HG02642 (cell line): ENCODE measurements at regions not wholly inside any gene's neighbourhood (a gene's known extent, or its start where the extent isn't known, plus 50 kb on each side); places are given as distances from the start of the nearest gene placed in this dataset.

Experiments
- ATAC-seq: cut with Tn5 transposase; IDR thresholded peaks from one replicate; pipeline ENCODE4 v1.9.1; 2021; ENCODE audit warnings: mild to moderate bottlenecking; ENCODE audit not compliant: unreplicated experiment, poor library complexity

DNA sequence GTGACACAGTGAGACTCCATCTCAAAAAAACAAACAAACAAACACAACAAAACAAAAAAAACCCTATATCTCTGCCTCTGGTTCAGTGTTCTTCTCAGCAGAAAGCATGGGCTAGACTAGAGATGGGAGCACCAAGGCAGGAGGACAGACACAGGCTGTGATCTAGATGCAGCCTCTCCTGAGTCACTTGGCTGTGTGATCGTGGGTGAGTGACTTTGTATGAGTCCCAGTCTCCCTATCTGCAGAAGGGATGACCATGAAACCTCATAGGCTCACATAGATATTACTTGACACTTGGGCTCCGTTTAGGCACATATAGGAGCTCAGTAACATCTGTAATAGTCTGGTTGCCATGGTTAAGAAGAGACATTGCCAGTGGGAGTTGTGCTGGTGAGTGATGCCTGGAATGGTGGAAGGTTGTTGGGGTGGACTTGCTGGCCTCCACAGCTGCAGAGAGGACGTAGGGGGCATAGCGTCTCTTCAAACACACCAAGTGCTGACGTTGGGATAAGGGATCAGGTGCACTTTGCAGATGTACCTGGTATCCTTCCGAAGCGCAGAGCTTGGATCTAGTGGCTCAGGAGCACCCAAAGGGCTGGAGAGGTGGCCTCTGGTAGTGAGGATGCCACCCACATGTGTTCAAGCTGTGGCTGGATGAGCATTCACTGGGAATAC, 318.9 kb upstream of the HS6ST1 start:
- ATAC-seq = no peak

DNA sequence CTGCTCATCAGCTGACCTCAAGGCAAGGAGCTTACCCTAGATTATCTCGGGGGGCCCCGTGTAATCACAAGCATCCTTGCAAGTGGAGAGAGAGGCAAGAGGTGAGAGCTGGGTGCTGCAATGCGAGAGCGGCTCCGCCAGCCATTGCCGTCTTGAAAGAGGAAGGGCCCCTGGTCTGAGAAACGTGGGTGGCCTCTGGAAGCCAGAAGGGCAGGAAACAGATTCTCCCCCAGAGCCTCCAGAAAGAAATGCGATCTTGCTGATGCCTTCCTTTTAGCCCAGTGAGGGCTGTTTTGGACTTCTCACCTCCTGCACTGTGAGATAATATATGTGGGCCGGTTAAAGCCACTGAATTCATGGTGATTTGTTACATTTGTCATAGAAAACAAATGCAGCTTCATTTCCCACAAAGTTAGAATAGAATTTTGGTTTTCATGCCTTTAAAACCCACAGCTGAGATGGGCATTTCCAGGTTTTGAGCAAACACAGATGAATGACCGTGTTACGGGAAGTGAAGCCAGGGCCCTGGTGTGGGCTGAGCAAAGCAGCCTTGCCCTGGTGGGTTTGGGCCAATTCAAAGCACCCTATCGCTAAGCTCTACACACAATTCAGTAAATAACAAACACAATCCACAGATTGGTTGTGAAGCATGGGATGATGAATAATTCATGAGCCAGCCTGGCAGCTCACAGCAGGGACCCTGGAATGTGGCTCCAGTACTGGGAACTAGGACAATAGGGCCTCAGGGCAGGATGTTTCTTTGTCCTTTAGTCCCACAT, 319.9 kb upstream of the HS6ST1 start:
- no peak for ATAC-seq

DNA sequence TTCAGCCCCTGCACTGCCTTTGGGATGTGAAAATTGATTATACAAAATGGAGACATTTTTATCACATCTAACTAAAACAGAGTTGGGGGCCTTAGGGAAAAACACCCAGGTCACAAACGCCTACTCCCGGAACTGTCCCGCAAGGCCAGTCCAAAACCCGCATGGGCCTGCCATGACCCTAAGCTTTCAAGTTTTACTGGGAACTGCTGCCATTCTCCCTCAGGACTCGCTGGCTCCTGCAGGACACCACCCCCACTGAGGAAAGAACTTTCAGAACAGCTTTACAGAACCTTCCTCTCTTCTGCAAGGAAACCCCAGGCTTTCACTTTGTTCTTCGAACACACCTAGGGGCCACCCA, 320.4 kb upstream of the HS6ST1 start:
- no peak for ATAC-seq

DNA sequence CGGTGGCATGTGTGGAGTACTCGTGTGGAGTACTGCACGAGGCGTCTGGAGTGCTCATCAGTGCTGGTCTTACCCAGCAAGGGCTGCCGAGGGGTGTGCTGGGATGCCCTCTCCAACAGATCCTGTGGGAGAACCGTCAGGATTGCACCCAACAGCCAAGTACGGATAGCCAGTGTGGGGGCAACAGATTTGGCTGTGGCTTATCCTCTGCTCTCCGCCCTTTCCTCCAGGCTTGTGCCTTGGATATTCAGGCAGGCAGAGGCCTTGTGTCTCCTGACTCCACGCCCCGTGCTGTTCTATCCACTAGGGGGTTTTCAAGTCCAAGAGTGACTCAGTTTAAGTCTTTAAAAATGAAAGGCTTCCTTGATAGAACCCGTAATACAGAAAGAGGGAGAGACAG, 321.0 kb upstream of the HS6ST1 start:
- no peak for ATAC-seq

DNA sequence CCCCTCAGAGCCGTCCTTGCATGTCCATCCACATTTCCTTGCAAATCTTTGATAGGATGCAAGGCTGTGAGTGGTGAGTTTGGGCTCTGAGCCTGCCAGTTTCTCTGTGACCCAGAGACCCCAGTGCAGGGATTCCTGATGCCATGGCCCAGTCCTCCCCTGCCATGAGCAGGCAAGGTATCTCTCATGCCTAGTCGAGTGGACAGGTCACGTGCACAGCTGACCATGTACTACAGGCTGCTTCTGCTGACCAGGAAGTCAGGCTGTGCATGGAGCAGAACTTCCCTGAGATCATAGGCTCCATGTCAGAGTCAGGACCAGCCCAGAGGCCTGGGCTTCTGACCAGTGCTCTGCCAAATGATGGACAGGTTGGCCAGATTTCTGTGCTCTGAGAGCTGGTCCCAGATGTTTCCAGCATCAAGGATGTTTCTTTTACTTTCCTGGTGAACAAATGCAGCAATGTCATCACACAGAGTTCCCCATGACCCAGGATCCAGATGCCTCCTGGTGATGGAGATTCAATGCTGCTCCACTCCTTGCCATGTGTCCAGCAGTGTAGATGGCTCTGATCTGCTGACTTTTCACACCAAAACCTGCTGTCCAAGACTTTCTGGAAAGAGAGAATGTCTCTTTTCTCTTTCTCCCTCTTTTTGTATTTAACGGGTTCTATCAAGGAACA, 321.6 kb upstream of the HS6ST1 start:
- ATAC-seq = no peak

DNA sequence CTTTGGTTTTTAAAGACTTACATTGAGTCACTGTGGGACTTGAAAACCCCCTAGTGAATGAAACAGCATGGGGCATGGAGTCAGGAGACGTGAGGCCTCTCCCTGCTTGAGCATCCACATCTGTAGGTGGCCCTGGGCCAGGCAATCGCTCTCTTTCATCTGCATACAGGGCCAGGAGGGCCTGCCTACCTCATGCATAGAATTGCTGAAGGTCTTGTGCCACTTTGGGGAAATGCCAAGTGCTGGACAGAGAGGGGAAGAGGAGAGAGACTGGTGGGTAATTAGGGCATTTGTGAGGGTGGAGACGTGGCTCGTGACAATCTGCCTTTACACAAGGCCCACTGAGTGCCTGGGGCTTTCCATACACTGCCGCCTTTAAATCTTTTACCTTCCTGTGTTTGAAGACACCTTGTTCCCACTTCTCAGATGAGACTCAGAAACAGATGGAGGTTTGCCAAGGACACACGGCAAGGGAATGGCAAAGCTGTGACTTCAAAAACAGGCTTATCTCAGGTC, 322.2 kb upstream of the HS6ST1 start:
- ATAC-seq = no peak

DNA sequence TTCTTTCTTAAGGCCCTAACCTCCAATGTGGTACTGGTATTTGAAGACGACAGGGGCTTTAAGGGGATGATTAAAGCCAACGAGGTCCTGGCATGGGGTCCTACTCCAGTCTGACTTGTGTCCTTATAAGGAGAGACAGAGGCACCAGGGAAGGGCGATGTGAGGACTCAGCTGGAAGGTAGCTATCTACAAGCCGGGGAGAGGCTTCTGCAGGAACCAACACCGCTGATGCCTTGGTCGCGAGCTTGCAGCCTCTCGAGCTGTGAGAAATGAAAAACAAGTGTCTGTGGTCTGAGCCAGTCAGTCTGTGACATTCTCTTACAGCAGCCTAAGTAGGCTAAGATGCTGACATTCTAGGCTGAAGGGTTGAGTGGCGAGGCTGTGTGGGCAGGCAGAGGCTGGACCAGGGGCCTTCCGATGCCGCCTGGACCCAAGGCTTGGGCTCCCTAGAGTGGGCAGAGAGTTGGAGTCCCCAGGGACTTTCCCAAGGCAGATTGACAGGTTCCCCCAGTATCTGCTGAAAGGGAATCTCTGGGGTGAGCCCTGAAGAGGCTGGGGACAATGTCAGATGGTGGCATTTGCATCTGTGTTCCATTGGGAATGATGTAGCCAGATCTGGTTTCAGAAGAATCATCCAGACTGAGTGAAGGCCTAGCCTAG, 322.9 kb upstream of the HS6ST1 start:
- ATAC-seq = no peak

DNA sequence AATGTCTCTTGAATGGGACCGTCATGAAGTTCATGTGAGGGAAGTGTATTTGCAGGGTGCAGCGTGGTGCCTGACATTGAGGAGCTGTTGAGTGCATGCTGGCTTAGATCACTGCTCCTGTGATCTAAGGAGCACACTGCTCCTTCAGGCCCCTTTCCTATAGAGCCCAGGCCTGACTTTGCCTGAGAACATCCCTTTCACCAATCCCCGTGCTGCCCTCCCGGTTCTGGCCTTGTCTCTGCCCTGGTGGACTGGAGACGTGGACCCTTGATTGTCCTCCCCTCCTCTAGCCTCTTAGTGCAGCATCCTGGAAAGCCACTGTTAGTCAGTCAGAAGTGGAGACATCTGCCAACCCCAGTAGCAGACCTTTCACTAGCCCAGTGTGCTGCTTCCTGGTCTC, 323.6 kb upstream of the HS6ST1 start:
- ATAC-seq = no peak

DNA sequence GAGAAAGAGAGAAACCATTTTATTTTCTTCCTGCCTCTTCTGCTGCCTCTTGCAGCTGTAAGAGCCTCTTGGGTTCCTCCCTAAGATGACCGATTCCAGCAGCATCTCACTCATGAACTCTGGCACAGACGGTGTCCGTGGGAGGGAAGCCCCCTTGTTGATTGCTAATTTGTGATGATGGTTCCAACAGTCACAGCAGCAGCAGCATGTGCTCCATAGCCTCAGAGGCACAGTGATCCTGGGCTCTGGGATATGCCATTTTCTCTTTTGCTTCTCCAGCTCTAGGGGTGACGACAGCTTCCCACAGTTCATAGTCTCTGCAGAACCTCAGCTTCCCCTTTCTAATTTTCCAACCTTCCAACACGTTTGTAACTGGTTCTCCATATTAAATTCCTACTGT, 324.2 kb upstream of the HS6ST1 start:
- no peak for ATAC-seq

DNA sequence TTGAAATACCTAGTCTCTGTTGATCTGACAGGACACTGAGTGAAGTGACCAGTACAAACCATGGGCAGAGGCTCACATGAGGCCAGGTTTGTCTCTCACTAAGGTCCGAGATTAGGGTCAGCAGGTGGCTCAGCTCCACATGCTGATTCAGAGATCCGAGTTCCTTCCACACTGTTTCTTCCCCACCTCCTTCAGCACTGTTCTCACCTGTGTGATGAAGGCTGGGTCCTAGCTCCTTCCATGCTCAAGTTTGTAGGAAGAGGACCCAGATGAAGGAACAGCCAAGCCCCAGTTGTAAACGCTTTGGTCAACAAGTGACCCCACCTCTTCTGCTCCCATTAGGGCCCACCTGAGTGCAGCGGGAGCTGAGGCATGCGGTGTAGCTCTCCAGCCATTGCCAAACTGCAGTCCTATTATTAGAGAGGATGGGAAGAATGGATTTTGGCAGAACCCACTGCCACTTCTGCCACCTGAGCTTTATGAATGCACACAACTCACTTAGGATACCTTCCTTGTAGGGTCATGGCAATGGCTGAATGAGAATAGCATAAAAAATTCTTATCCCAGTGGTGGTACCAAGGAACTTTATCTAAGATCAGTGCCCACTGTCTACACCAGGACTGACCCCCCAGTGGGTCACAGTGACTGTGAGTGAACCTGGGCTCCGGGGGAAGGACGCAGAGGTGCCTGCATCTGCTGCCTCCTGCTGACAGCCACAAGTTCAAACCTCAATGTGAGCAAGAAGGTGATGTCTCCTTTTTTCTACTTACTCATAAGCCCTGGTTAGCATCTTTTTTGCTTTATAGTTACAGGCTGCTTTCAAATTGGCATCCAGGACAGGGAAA, 324.8 kb upstream of the HS6ST1 start:
- no peak for ATAC-seq

DNA sequence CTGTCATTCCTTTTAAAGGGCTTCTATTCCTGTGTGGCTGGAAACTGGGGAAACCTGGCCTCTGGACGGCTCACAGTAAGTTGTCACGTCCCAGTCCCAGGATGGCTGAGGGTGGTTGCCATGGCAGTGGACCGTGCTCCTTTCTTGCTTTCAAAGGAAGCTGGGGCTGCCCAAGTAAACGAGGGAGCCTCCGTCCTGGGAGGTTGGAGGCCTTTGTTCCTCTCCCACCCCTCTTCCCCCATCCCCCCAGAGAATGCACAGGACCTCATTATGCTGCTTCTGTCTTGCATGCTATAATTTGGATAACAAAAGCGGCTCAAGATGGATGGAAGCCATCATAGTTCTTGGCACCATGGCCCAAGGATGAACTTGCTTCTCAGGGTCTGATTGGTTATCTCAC, 325.5 kb upstream of the HS6ST1 start:
- no peak for ATAC-seq

DNA sequence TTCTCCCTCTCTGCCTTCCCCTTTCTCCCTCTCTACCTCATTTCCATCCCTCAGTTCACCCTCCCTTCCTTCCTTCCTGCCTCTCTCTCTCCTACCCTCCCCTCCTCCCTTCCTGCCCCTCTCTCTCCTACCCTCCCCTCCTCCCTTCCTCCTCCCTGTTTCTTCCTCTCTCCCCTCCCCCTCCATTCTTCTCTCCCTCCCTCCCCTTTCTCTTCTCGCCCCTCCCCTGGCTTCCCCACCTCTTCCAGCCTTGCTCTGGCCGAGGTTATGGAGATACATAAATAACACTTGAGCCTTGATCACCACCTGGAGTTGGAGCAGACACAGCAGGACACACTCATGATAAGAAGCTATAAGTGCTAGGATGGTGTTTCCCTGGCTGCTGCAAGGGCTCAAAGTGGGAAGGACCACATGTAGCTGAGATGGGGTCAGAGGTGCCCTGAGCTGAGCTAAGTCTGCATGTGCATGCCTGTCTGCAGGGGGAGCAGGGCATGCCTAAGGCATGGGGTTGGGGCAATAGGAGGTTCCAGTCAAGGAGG, 326.1 kb upstream of the HS6ST1 start:
- no peak for ATAC-seq

DNA sequence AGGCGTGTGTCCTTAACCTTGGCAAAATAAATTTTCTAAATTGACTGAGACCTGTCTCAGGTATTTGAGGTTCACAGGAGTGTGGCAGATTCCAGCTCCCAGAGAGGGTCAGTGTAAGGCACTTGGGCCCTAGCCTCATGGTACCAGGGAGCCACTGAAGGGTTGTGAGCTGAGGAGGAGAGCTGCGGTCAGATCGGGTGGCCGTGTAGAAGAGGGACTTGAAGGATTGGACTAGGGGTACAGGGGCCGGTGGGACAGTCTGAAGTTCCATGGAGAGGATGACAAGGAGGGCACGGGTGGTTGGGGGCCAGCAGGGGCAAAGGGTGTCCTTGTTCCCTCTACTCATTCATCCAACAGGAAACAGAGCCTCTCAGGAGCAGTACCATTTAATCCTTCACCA, 327.0 kb upstream of the HS6ST1 start:
- no peak for ATAC-seq

DNA sequence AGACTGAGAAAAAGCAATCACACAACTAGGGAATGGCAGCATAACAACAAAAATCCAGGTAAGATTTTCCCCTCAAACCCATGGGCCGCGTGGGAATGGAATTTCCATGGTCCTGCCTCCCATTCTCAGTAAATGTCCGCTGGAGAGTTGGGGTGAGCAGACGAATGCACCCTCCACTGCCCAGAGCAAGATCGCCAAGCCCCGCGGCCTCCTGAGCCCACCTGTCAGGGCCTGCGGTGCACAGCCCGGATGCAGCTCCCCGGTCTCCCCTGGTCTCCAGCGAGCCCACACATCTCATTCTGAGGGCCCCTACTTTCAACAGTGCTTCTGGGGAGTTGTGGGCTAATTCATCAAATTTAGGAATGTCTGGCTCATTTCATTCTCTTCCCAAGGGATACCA, 327.4 kb upstream of the HS6ST1 start:
- no peak for ATAC-seq

DNA sequence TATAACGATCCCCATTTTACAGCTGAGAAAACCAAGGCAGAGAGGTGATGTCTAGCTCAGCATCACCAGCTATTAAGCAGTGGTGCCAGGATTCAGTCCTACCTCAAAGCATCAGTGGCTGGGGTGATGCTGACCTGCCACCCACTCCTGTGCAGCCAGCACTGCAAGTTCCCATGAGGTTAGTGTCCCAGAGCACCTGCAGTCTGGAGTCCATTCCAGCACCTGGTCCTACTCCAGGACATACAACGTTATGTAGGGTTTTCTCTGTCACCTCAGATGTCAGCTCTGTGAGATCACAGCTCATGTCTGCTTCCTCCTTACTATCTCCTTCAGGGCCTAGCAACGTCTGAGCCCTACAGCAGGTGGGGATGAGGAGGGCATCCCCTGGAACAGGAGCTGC, 328.0 kb upstream of the HS6ST1 start:
- ATAC-seq = no peak

DNA sequence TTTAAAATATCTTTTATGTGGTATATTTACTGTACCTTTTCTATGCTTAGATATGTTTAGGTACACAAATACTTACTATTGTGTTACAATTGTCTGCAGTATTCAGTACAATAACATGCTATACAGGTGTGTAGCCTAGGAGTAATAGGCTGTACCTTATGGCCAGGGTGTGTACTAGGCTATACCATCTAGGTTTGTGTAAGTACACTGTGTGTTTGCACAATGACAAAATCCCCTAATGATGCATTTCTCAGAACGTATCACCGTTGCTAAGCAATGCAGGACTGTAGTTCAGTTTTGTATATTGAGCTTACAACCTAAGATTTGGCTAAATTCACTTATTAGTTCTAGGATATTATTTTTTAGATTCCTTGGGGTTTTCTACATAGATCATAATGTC, 332.3 kb upstream of the HS6ST1 start:
- no peak for ATAC-seq

DNA sequence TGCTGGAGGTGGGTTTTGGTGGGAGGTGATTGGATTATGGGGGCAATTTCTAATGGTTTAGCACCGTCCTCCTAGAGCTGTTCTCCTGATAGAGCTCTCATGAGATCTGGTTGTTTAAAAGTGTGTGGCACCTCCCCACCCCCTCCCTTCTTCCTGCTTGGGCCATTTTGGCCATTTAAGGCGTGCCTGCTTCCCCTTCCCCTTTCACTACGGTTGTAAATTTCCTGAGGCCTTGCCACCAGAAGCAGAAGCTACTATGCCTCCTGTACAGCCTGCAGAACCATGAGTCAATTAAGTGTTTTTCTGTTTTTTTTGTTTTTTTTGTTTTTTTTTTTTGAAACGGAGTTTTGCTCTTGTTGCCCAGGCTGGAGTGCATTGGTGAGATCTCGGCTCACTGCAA, 335.7 kb upstream of the HS6ST1 start:
- no peak for ATAC-seq

DNA sequence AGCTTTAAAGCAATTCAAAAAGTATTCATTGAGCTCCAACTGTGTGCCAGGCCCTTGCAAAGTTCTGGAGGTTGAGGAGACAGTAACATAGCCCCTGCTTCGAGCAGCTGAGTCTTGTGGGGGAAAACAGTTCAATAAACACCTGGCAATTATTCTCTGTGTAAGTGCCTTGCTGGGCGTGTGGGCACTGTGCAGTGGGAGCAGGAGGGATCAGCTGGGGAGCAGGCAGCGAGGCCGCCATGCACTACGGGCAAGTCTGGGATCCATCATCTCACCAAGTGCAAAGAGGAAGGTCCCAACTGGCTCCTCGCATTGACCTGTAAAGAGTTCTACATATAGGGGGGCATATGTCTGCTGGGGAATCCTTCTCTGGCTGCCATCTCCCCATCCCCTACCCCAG, 342.2 kb upstream of the HS6ST1 start:
- no peak for ATAC-seq

DNA sequence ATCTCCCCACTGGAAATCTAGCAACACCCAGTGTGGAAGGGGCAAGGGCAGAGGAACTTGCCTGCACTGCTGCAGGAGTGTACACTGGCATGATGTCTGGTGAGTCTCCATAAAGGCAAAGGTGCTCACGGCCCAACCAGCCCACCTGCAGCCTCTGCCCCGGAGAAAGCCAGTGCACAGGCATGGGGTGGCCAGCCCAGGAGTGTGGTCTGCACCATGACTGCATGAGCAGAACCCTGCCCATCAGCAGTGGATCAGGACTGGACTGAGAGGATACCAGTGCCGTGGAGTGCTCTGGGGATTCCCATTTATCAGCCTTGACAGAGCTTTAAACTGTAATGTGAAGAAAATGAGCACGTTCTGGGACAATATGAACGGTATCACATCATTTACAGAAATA, 342.6 kb upstream of the HS6ST1 start:
- no peak for ATAC-seq

DNA sequence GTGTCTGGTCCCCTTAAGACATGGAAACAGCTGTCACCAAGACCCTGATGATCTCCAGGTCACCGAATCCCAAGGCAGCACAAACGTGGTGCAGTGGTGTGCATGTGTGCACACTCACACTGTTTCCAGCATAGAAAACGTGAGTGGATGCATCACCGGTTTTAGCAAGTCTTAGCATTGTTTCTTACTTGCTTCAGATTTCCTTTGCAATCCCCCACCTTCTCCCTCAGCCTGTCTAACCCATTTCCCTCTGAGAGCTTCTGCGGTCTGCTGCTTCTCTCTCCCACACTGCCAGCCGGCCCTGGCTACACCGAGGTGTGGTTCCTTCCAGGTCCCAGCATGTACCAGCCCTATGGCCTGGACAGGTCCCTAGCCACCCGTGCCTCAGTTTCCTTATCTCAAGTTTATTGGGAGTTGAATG, 343.4 kb upstream of the HS6ST1 start:
- ATAC-seq = no peak
